ENCODE measurements at regions not wholly inside any gene's neighbourhood (a gene's known extent, or its start where the extent isn't known, plus 50 kb on each side); places are given as distances from the start of the nearest gene placed in this dataset.

- no TSS peak for BruUV-seq (replicated peaks)
- H3K4me3 ChIP-seq (ENCODE audit: insufficient read depth, low read depth, low read length): no peak overlapping the region
- H4K20me1 ChIP-seq (ENCODE audit: insufficient read depth, low read length): no peaks in the 10 kb centered on the region
- no peak overlapping the region for H3K14ac ChIP-seq (replicated peaks; ENCODE audit: low read depth, low read length)
- no peak for DNase-seq
- H2AFZ ChIP-seq (replicated peaks; ENCODE audit: low read length, poor library complexity): no peak overlapping the region
- no peak overlapping the region for H4K5ac ChIP-seq (ENCODE audit: low read depth, low read length)
- no peak overlapping the region for H2BK20ac ChIP-seq (ENCODE audit: low read depth, low read length)
- no peak overlapping the region for H3K9ac ChIP-seq (ENCODE audit: low read depth, low read length)
- dilution Hi-C loops (cut with HindIII; ENCODE audit: low sequenced_read_pairs, unreplicated experiment) (no loop called here), intact Hi-C loops (cut with micrococcal nuclease) (no loop called here), in situ Hi-C loops (cut with MboI; ENCODE audit: low sequenced_read_pairs) (no loop called here)
- H3K9me3 ChIP-seq (ENCODE audit: control insufficient read depth, insufficient read depth, low read length): peaks cover 30% of the 10 kb centered on the region
- no peak overlapping the region for H2BK120ac ChIP-seq (ENCODE audit: low read depth, low read length)
- H2AK5ac ChIP-seq (ENCODE audit: low read depth, low read length): no peak overlapping the region
- POLR2A ChIA-PET (ENCODE audit: unreplicated experiment): no interaction called here
- H3K36me3 ChIP-seq (ENCODE audit: control insufficient read depth, insufficient read depth, low read length): no peaks in the 10 kb centered on the region
- H2BK5ac ChIP-seq (ENCODE audit: low read depth, low read length, poor library complexity, severe bottlenecking): no peak overlapping the region
- H2AK9ac ChIP-seq (replicated peaks; ENCODE audit: low read depth, low read length, poor library complexity): no peak overlapping the region
- no peak overlapping the region for H2BK15ac ChIP-seq (ENCODE audit: low read depth, low read length)
- no peak overlapping the region for H3K4me2 ChIP-seq (ENCODE audit: low read depth, low read length)
- H3K27ac ChIP-seq (ENCODE audit: insufficient read depth, low read length): no peak overlapping the region
- H3K56ac ChIP-seq (ENCODE audit: extremely low read depth, insufficient read depth, low read length): no peak overlapping the region
- no peaks in the 10 kb centered on the region for H3K79me1 ChIP-seq (ENCODE audit: low read depth in 1 of 2, low read length in 2 of 2)
- no peak overlapping the region for H4K91ac ChIP-seq (ENCODE audit: insufficient read depth, low read depth, low read length)
- H3K27me3 ChIP-seq (ENCODE audit: control insufficient read depth, insufficient read depth, low read length): no peaks in the 10 kb centered on the region
- no peak overlapping the region for H3K4ac ChIP-seq (ENCODE audit: low read depth, low read length)
- H3K18ac ChIP-seq (ENCODE audit: low read depth, low read length): no peak overlapping the region
- H3K23ac ChIP-seq (ENCODE audit: low read depth, low read length): no peak overlapping the region
- no peaks in the 10 kb centered on the region for H3K4me1 ChIP-seq (ENCODE audit: control insufficient read depth, insufficient read depth, low read length)
- ATAC-seq (ENCODE audit: low read depth): no peak
- CTCF ChIA-PET: no interaction called here
- 50% methylated on average over 2 of the region's 5 CpGs; no CpG with 5 or more reads in 1 of the 2 experiments for WGBS, 2 experiments (ENCODE audit: extremely low coverage in 2 of 2, insufficient read length in 1 of 2)
- no peak overlapping the region for H4K8ac ChIP-seq (ENCODE audit: low read depth in 2 of 2, low read length in 2 of 2)
- no peaks in the 10 kb centered on the region for H3K9me1 ChIP-seq (ENCODE audit: insufficient read depth, low read length)
- TF ChIP-seq SMC3 (IDR thresholded peaks at IDR 0.05; ENCODE audit: low read depth, low read length): no peak
- TF ChIP-seq MXI1 (IDR thresholded peaks at IDR 0.05; ENCODE audit: borderline replicate concordance, low read depth, low read length): no peak
- TF ChIP-seq CEBPB (IDR thresholded peaks at IDR 0.05; ENCODE audit: low read depth, low read length): no peak
- TF ChIP-seq BHLHE40 (IDR thresholded peaks at IDR 0.05; ENCODE audit: low read depth, low read length): no peak
- no peak for TF ChIP-seq RAD21 (IDR thresholded peaks at IDR 0.05; ENCODE audit: low read length)
- TF ChIP-seq ELK1 (IDR thresholded peaks at IDR 0.05; ENCODE audit: borderline replicate concordance, low read depth, low read length): no peak
- TF ChIP-seq MAFK (IDR thresholded peaks at IDR 0.05; ENCODE audit: low read depth, low read length): no peak
- no peak for TF ChIP-seq FOS (IDR thresholded peaks at IDR 0.05; ENCODE audit: low read depth, low read length)
- TF ChIP-seq CTCF (conservative IDR thresholded peaks at IDR 0.05; ENCODE audit: low read depth, low read length): no peak
Observed at GRCh38 chr12:131535779-131536178, 175.1 kb upstream of the SFSWAP start.

Measured in IMR-90 (cell line).